Right lobe of liver (tissue), 4 donors: ENCODE measurements at regions not wholly inside any gene's neighbourhood (a gene's known extent, or its start where the extent isn't known, plus 50 kb on each side); places are given as distances from the start of the nearest gene placed in this dataset.

ENCODE experiments used
- CTCF ChIP-seq, 4 donors: fragments of 200-600 bp in 3 of 4; fragments of 450-650 bp in 1 of 4; IDR thresholded peaks; one replicate each; pipeline versions ENCODE4 v1.5.1 to v1.8.0; 2016 to 2022; ENCODE audit warnings: antibody characterized with exemption in 4 of 4, mild to moderate bottlenecking in 2 of 4
- POLR2A ChIP-seq: fragments of 450-650 bp; IDR thresholded peaks from one replicate; pipeline ENCODE4 v1.6.1; 2017; ENCODE audit warnings: antibody characterized with exemption, mild to moderate bottlenecking
- donor health status: DM: no; HTN: no; CAD: no.
- donor health status: DM: no; HTN: no; CAD: no.
- donor health status: DM: no; HTN: yes; CAD: no.

- TF ChIP-seq CTCF (IDR thresholded peaks at IDR 0.05), result no peak
- TF ChIP-seq POLR2A, result no peak
Measured at GRCh38 chr4:116361790-116362189, 723.6 kb downstream of the TRAM1L1 start.
